ENCODE measurements at regions not wholly inside any gene's neighbourhood (a gene's known extent, or its start where the extent isn't known, plus 50 kb on each side); places are given as distances from the start of the nearest gene placed in this dataset.

GRCh38 chr2:45255563-45255962, 246.3 kb upstream of the SIX2 start:
- H3K36me3 ChIP-seq (ENCODE audit: insufficient read depth, low read length) = no peaks in the 10 kb centered on the region
- no peak overlapping the region for H3K4me2 ChIP-seq (ENCODE audit: low read length)
- H3K9me2 ChIP-seq (ENCODE audit: insufficient read depth, low read length) = no peaks in the 10 kb centered on the region
- TF ChIP-seq TAF1 (IDR thresholded peaks at IDR 0.05; ENCODE audit: low read depth) = no peak
- no peak for TF ChIP-seq EP300 (conservative IDR thresholded peaks at IDR 0.05; ENCODE audit: poor library complexity, severe bottlenecking)
- TF ChIP-seq CTCF (IDR thresholded peaks at IDR 0.05; ENCODE audit: poor library complexity, severe bottlenecking) = no peak
- TF ChIP-seq EZH2 (IDR thresholded peaks at IDR 0.05; ENCODE audit: borderline replicate concordance, insufficient read depth, low read length, poor library complexity, severe bottlenecking) = no peak
- no peak for TF ChIP-seq RAD21 (conservative IDR thresholded peaks at IDR 0.05)
- no peak for TF ChIP-seq MXI1 (conservative IDR thresholded peaks at IDR 0.05; ENCODE audit: poor library complexity, severe bottlenecking)
- TF ChIP-seq REST (IDR thresholded peaks at IDR 0.05; ENCODE audit: borderline replicate concordance) = no peak
- TF ChIP-seq POLR2AphosphoS5 (IDR thresholded peaks at IDR 0.05) = no peak
- TF ChIP-seq SMC3 (conservative IDR thresholded peaks at IDR 0.05; ENCODE audit: poor library complexity) = no peak
- no peak overlapping the region for H3K4me3 ChIP-seq (ENCODE audit: low read length)
- H4K20me1 ChIP-seq (ENCODE audit: insufficient read depth) = no peaks in the 10 kb centered on the region
- H2AFZ ChIP-seq (ENCODE audit: low read depth, low read length) = no peak overlapping the region
- no peaks in the 10 kb centered on the region for H3K27me3 ChIP-seq (ENCODE audit: insufficient read depth, low read depth, low read length)
- no peak overlapping the region for H3K27ac ChIP-seq (ENCODE audit: low read length)
- no peaks in the 10 kb centered on the region for H3K9me3 ChIP-seq (ENCODE audit: low read length)
- no peaks in the 10 kb centered on the region for H3K79me2 ChIP-seq (replicated peaks; ENCODE audit: insufficient read depth, low read length)
- H3K9ac ChIP-seq (ENCODE audit: low read length) = no peak overlapping the region
- H3F3A ChIP-seq (ENCODE audit: insufficient read depth, low read length, poor library complexity, severe bottlenecking) = no peaks in the 10 kb centered on the region

- TF ChIP-seq RAD21 (conservative IDR thresholded peaks at IDR 0.05) (no peak), SMC3 (conservative IDR thresholded peaks at IDR 0.05; ENCODE audit: poor library complexity) (no peak), CTCF (IDR thresholded peaks at IDR 0.05; ENCODE audit: poor library complexity, severe bottlenecking) (no peak), POLR2AphosphoS5 (IDR thresholded peaks at IDR 0.05) (no peak), EZH2 (IDR thresholded peaks at IDR 0.05; ENCODE audit: borderline replicate concordance, insufficient read depth, low read length, poor library complexity, severe bottlenecking) (no peak), EP300 (conservative IDR thresholded peaks at IDR 0.05; ENCODE audit: poor library complexity, severe bottlenecking) (no peak), MXI1 (conservative IDR thresholded peaks at IDR 0.05; ENCODE audit: poor library complexity, severe bottlenecking) (no peak), REST (IDR thresholded peaks at IDR 0.05; ENCODE audit: borderline replicate concordance) (no peak), TAF1 (IDR thresholded peaks at IDR 0.05; ENCODE audit: low read depth) (no peak)
- Histone ChIP-seq H3F3A (ENCODE audit: insufficient read depth, low read length, poor library complexity, severe bottlenecking) (no peaks in the 10 kb centered on the region), H3K27ac (ENCODE audit: low read length) (no peak overlapping the region), H3K4me2 (ENCODE audit: low read length) (no peak overlapping the region), H3K9me2 (ENCODE audit: insufficient read depth, low read length) (no peaks in the 10 kb centered on the region), H3K9me3 (ENCODE audit: low read length) (no peaks in the 10 kb centered on the region), H3K27me3 (ENCODE audit: insufficient read depth, low read depth, low read length) (no peaks in the 10 kb centered on the region), H2AFZ (ENCODE audit: low read depth, low read length) (no peak overlapping the region), H3K36me3 (ENCODE audit: insufficient read depth, low read length) (no peaks in the 10 kb centered on the region), H3K4me3 (ENCODE audit: low read length) (no peak overlapping the region), H3K9ac (ENCODE audit: low read length) (no peak overlapping the region), H3K79me2 (replicated peaks; ENCODE audit: insufficient read depth, low read length) (no peaks in the 10 kb centered on the region), H4K20me1 (ENCODE audit: insufficient read depth) (no peaks in the 10 kb centered on the region)
Measured at GRCh38 chr2:45254025-45254424, 244.8 kb upstream of the SIX2 start.
